Renal cortex interstitium (tissue), 11 donors: ENCODE measurements at regions not wholly inside any gene's neighbourhood (a gene's known extent, or its start where the extent isn't known, plus 50 kb on each side); places are given as distances from the start of the nearest gene placed in this dataset.
"Not testable (repeated sequence)": the region's sequence is repeated elsewhere in the genome, so short reads cannot be mapped to it uniquely, and the experiment has no call there.

Experiments used
- DNase-seq, 11 donors: peaks; one replicate each; pipeline ENCODE4 v3.0.0-alpha.2; 2013; ENCODE audit warnings: low read depth in 9 of 11, low spot score in 4 of 11; ENCODE audit errors: extremely low read depth in 1 of 11

- DNase-seq: no peak
These were observed 112.5 kb upstream of the MAP9 start for GRCh38 chr4:155489271-155489670.

DNA sequence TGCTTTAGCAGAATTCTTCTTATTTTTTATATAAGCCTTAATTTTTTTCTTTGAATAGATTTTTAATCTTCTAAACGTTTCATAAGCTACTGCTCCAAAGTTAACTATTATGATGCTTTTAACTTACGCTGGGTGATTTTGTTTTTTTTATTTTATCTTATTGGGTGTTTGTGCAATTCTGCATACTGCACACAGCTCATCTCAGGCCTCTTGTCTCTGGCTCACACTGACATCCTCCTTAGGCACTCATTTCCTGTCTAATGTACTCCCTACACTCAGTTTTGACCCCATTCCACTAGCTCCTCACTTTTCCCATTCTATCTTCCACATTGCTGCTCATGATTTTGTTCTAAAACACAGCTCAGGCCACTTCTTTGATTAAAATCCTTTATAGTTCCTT, 111.9 kb upstream of the MAP9 start:
- DNase-seq: no peak

DNA sequence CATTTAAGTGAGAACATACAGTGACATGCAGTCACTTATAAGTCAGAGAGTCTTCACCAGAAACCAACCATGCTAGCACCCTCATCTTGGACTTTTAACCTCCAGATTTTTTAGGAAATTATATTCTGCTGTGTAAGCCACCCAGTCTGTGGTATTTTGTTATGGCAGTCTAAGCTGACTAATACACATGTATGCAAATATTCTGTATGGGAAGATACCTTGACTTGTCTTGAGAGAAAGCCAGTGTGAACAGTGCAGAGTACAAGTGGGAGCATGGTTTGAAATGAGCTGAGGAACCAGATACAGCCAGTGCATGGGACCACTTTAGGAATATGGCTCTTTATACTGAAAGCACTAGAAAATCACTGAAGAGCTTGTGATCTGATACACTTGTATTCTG, 110.4 kb upstream of the MAP9 start:
- DNase-seq: no peak

DNA sequence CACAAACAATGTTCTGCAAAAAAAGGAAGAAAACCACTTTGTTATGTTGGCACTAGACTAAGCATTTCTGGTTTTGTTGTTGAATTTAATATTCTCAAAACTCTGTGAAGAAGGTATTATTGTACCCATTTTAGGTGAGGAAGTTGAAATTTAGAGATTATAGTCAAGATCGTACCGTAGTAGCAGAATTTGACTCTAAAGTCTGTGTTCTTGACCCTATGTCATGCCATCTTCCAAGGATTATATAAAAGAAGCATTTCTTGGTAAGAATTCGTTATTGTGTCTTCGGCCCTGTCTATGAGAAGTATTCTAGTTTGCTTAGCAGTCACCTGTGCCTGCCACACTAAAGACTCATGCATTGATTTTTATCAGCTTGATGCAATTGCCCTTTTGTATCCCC, 104.4 kb upstream of the MAP9 start:
- no peak for DNase-seq

DNA sequence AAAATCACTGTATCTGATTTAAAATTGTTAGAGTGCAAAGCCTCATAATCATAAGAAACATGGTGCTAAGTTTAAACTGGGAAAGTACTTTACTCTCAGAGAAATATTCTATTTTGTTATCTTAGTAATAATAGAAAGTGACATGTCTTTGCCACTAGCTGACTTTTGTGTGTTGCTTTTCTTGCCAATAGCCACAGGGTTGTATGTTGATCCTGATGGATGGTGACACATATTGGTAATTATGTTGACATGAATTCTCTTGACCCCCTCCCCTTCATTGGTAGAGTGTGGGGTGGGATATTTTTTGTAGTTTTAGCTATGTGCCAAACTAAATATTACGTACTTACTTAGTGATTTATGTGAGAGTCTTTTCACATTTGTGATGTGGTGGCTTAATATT, 103.1 kb upstream of the MAP9 start:
- no peak for DNase-seq

GRCh38 chr4:155478336-155478835, 101.6 kb upstream of the MAP9 start:
- DNase-seq: no peak

- no peak for DNase-seq
These were observed 98.0 kb upstream of the MAP9 start for GRCh38 chr4:155474758-155475157.

- no peak for DNase-seq
These were observed 96.8 kb upstream of the MAP9 start for GRCh38 chr4:155473420-155474095.

DNA sequence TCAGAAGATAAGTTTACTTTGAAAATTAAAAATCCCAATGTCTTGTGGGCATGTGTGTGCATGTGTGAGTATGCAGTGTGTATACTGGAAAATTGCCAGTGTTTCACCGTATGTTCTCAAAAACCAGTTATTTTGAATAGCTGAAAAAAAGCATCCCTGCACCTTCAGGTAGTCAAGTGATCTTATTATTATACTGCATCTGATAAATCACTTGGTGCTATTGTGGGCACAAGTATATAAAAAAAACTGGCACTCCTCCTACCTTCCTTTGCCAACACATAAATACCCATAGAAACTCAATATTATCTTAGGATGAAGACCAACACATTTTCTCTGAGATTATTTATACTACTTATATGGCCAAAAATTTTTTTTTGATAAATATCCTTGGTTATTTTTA, 91.5 kb upstream of the MAP9 start:
- DNase-seq: no peak

DNA sequence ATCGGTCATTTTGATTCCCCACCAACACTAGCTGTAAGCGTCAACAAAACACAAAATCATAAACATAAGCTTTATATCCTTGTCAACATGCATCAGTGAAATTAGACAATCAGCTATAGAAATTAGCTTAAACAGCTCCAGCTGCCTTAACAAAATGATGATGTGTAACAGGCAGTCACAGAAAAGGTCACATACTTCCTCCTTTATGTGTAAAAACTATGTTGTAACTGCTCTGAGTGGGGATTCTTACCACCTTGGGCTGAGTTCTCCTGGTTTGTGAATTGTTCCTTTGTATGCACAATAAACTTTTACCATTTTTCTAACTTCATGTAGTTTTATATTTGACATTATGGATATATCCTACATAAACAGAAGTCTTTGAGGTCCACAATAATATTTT, 73.9 kb upstream of the MAP9 start:
- DNase-seq: no peak

DNA sequence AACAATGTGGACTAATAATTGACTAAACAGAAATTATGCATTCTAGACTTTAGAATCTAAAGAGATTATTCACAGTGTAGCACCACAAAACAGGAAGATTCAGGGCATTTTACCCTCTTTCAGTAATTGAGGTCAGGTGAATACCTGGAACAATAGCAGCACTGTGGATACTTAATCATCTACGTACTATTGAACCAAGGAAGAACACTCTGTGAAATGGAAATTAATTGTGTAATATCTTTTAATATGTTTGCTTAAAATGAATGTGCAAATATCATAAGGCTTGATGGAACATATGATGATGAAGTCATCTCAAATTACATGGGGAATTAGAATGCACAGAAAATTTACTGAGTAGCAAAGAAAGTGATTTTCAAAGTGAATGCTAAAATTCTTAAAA, 68.5 kb upstream of the MAP9 start:
- DNase-seq: no peak

DNA sequence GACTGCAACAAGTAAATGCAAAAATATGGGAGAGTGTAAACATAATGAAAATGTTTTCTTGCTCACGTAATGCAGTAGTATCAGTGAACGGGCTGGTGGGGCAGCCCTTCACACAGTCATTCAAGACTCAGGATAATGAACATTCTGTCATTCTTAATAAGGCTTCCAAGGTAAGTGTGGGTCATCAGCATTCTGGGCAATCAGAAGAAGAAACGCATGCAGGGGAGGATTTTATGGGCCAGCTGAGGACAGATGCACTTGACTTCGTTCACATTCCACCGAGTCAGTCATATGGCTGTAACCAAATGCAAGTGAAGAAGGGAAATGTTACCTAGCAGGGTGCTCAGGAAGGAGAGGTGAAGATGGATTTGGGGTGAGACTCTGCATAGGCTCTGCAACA, 68.0 kb upstream of the MAP9 start:
- peak in 1 of 11 donors; percentile 17 for DNase-seq

- DNase-seq: peak; percentile 56 to 87 (median 77)
These were observed 65.7 kb upstream of the MAP9 start for GRCh38 chr4:155442267-155443105.

- no peak for DNase-seq
These were observed 64.7 kb upstream of the MAP9 start for GRCh38 chr4:155441475-155441874.

GRCh38 chr4:155439760-155440159, 63.0 kb upstream of the MAP9 start:
- not testable (repeated sequence) for DNase-seq

DNA sequence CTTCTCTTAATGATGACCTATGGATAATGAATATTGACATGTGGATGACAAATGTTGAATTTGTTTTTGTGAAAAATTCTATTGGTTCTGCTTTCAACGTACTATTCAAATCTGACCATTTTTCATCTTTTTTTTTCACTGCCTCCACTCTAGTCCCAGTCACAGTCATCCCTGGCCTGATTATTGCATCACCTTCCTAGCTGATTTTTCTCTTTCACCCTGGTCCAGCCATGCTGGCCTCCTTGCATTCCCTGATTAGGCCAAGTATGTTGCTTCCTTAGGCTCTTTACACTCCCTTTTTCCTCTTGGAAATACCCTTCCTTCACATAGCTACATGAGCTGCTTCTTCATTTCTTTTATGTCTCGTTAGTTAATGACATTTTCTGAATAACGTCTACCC, 58.1 kb upstream of the MAP9 start:
- no peak for DNase-seq

GRCh38 chr4:155434366-155434765, 57.6 kb upstream of the MAP9 start:
- no peak for DNase-seq

GRCh38 chr4:155433636-155434360, 57.0 kb upstream of the MAP9 start:
- DNase-seq: no peak

- no peak for DNase-seq
These were observed 54.4 kb upstream of the MAP9 start for GRCh38 chr4:155430895-155431795.
